ENCODE measurements at regions not wholly inside any gene's neighbourhood (a gene's known extent, or its start where the extent isn't known, plus 50 kb on each side); places are given as distances from the start of the nearest gene placed in this dataset.

GRCh38 chr2:35204881-35205280 lies 1150.7 kb upstream of the CRIM1 start:
- TF ChIP-seq CTCF (IDR thresholded peaks at IDR 0.05; ENCODE audit: poor library complexity, severe bottlenecking): no peak
- no peak for TF ChIP-seq TAF1 (IDR thresholded peaks at IDR 0.05; ENCODE audit: low read depth)
- TF ChIP-seq EZH2 (IDR thresholded peaks at IDR 0.05; ENCODE audit: borderline replicate concordance, insufficient read depth, low read length, poor library complexity, severe bottlenecking): no peak
- TF ChIP-seq POLR2AphosphoS5 (IDR thresholded peaks at IDR 0.05): no peak
- TF ChIP-seq RAD21 (conservative IDR thresholded peaks at IDR 0.05): no peak
- TF ChIP-seq EP300 (conservative IDR thresholded peaks at IDR 0.05; ENCODE audit: poor library complexity, severe bottlenecking): no peak
